ENCODE measurements at regions not wholly inside any gene's neighbourhood (a gene's known extent, or its start where the extent isn't known, plus 50 kb on each side); places are given as distances from the start of the nearest gene placed in this dataset.

- no peak for ATAC-seq
- intact Hi-C loops (cut with micrococcal nuclease), result no loop called here
Measured at GRCh38 chr1:90650401-90650800, 66.7 kb downstream of the BARHL2 start.

GRCh38 chr1:90640325-90640724 is 76.8 kb downstream of the BARHL2 start:
- intact Hi-C loops (cut with micrococcal nuclease), result no loop called here
- DNase-seq (no peak), ATAC-seq (no peak)

More at GRCh38 chr1:90650401-90650800, 66.7 kb downstream of the BARHL2 start:
- no peak for DNase-seq

- ATAC-seq, result no peak
- DNase-seq, result no peak
- intact Hi-C loops (cut with micrococcal nuclease), result no loop called here
Measured at GRCh38 chr1:90622666-90623065, 94.4 kb downstream of the BARHL2 start.

- intact Hi-C loops (cut with micrococcal nuclease), result no loop called here
- no peak for ATAC-seq
- DNase-seq, result no peak
Measured at GRCh38 chr1:90621986-90622385, 95.1 kb downstream of the BARHL2 start.

- no peak for DNase-seq
- intact Hi-C loops (cut with micrococcal nuclease), result no loop called here
- ATAC-seq, result no peak
Measured at GRCh38 chr1:90616395-90616794, 100.7 kb downstream of the BARHL2 start.

- no peak for ATAC-seq
- intact Hi-C loops (cut with micrococcal nuclease), result no loop called here
- no peak for DNase-seq
Measured at GRCh38 chr1:90614872-90615271, 102.2 kb downstream of the BARHL2 start.

- intact Hi-C loops (cut with micrococcal nuclease), result no loop called here
- DNase-seq (no peak), ATAC-seq (no peak)
Measured at GRCh38 chr1:90613371-90613770, 103.7 kb downstream of the BARHL2 start.

GRCh38 chr1:90612033-90612432 is 105.1 kb downstream of the BARHL2 start:
- no peak for ATAC-seq
- DNase-seq, result no peak
- intact Hi-C loops (cut with micrococcal nuclease), result no loop called here

- DNase-seq, result no peak
- ATAC-seq, result no peak
- intact Hi-C loops (cut with micrococcal nuclease), result no loop called here
Measured at GRCh38 chr1:90607736-90608135, 109.4 kb downstream of the BARHL2 start.

- ATAC-seq (peak; percentile 64), DNase-seq (no peak)
- intact Hi-C loops (cut with micrococcal nuclease), result no loop called here
Measured at GRCh38 chr1:90605070-90605469, 112.0 kb downstream of the BARHL2 start.

- intact Hi-C loops (cut with micrococcal nuclease), result no loop called here
- DNase-seq (no peak), ATAC-seq (no peak)
Measured at GRCh38 chr1:90593312-90593711, 123.8 kb downstream of the BARHL2 start.

GRCh38 chr1:90591970-90592356 is 125.1 kb downstream of the BARHL2 start:
- intact Hi-C loops (cut with micrococcal nuclease), result no loop called here
- no peak for ATAC-seq

GRCh38 chr1:90591355-90591969 is 125.6 kb downstream of the BARHL2 start:
- ATAC-seq, result no peak

More at GRCh38 chr1:90591970-90592356, 125.1 kb downstream of the BARHL2 start:
- DNase-seq, result no peak

GRCh38 chr1:90580176-90580575 is 136.9 kb downstream of the BARHL2 start:
- DNase-seq (no peak), ATAC-seq (no peak)
- intact Hi-C loops (cut with micrococcal nuclease), result no loop called here

More at GRCh38 chr1:90591355-90591969, 125.6 kb downstream of the BARHL2 start:
- intact Hi-C loops (cut with micrococcal nuclease), result no loop called here
- no peak for DNase-seq

- ATAC-seq, result no peak
- intact Hi-C loops (cut with micrococcal nuclease), result no loop called here
Measured at GRCh38 chr1:90579212-90579802, 137.8 kb downstream of the BARHL2 start.

GRCh38 chr1:90574692-90575370 is 142.3 kb downstream of the BARHL2 start:
- intact Hi-C loops (cut with micrococcal nuclease), result no loop called here
- ATAC-seq (no peak), DNase-seq (no peak)

More at GRCh38 chr1:90579212-90579802, 137.8 kb downstream of the BARHL2 start:
- no peak for DNase-seq

- no peak for DNase-seq
- intact Hi-C loops (cut with micrococcal nuclease), result no loop called here
- ATAC-seq, result no peak
Measured at GRCh38 chr1:90573736-90574135, 143.4 kb downstream of the BARHL2 start.

GRCh38 chr1:90572446-90572845 is 144.7 kb downstream of the BARHL2 start:
- ATAC-seq (no peak), DNase-seq (no peak)
- intact Hi-C loops (cut with micrococcal nuclease), result no loop called here

- ATAC-seq (no peak), DNase-seq (no peak)
- intact Hi-C loops (cut with micrococcal nuclease), result no loop called here
Measured at GRCh38 chr1:90568436-90568835, 148.7 kb downstream of the BARHL2 start.

GRCh38 chr1:90564164-90564563 is 152.9 kb downstream of the BARHL2 start:
- peak; percentile 45 for ATAC-seq
- DNase-seq, result no peak
- intact Hi-C loops (cut with micrococcal nuclease), result no loop called here

GRCh38 chr1:90562892-90563291 is 154.2 kb downstream of the BARHL2 start:
- ATAC-seq (no peak), DNase-seq (no peak)
- intact Hi-C loops (cut with micrococcal nuclease), result no loop called here

All from left ventricle myocardium superior (tissue), 1 donor.